GM03348 (cell line): ENCODE measurements at regions not wholly inside any gene's neighbourhood (a gene's known extent, or its start where the extent isn't known, plus 50 kb on each side); places are given as distances from the start of the nearest gene placed in this dataset.
A peak's percentile ranks its signal among the peaks of the same experiment; 100 is the strongest.

Experiments
- DNase-seq: peaks from one replicate; pipeline ENCODE4 v3.0.0; 2012; ENCODE audit warnings: low spot score

- DNase-seq: no peak
These were observed 185.8 kb upstream of the SOX5 start for GRCh38 chr12:24135158-24135850.

GRCh38 chr12:24134092-24134491 is 184.6 kb upstream of the SOX5 start:
- no peak for DNase-seq

GRCh38 chr12:24133384-24133783 is 183.9 kb upstream of the SOX5 start:
- DNase-seq: no peak

GRCh38 chr12:24127919-24128721 is 178.7 kb upstream of the SOX5 start:
- no peak for DNase-seq

GRCh38 chr12:24125280-24125679 is 175.8 kb upstream of the SOX5 start:
- no peak for DNase-seq

- DNase-seq: no peak
These were observed 172.4 kb upstream of the SOX5 start for GRCh38 chr12:24121911-24122310.

- DNase-seq: no peak
These were observed 169.2 kb upstream of the SOX5 start for GRCh38 chr12:24118668-24119067.

- DNase-seq: no peak
These were observed 167.1 kb upstream of the SOX5 start for GRCh38 chr12:24116548-24116947.

GRCh38 chr12:24113701-24114100 is 164.2 kb upstream of the SOX5 start:
- no peak for DNase-seq

- DNase-seq: no peak
These were observed 162.1 kb upstream of the SOX5 start for GRCh38 chr12:24111616-24112015.

- DNase-seq: no peak
These were observed 161.6 kb upstream of the SOX5 start for GRCh38 chr12:24111086-24111485.

- DNase-seq: peak; percentile 7
These were observed 160.0 kb upstream of the SOX5 start for GRCh38 chr12:24109381-24110039.

- DNase-seq: no peak
These were observed 153.2 kb upstream of the SOX5 start for GRCh38 chr12:24102676-24103075.

GRCh38 chr12:24099576-24099975 is 150.1 kb upstream of the SOX5 start:
- no peak for DNase-seq

GRCh38 chr12:24095245-24095644 is 145.8 kb upstream of the SOX5 start:
- no peak for DNase-seq

GRCh38 chr12:24089510-24089890 is 140.0 kb upstream of the SOX5 start:
- no peak for DNase-seq

- DNase-seq: no peak
These were observed 139.5 kb upstream of the SOX5 start for GRCh38 chr12:24088751-24089509.

GRCh38 chr12:24087294-24087693 is 137.8 kb upstream of the SOX5 start:
- no peak for DNase-seq

GRCh38 chr12:24084800-24085199 is 135.3 kb upstream of the SOX5 start:
- no peak for DNase-seq

- no peak for DNase-seq
These were observed 134.4 kb upstream of the SOX5 start for GRCh38 chr12:24083838-24084237.

- no peak for DNase-seq
These were observed 132.1 kb upstream of the SOX5 start for GRCh38 chr12:24081606-24082005.

- DNase-seq: no peak
These were observed 131.6 kb upstream of the SOX5 start for GRCh38 chr12:24081092-24081529.
